ENCODE measurements at regions not wholly inside any gene's neighbourhood (a gene's known extent, or its start where the extent isn't known, plus 50 kb on each side); places are given as distances from the start of the nearest gene placed in this dataset.
A peak's percentile ranks its signal among the peaks of the same experiment; 100 is the strongest.
"Not testable (repeated sequence)": the region's sequence is repeated elsewhere in the genome, so short reads cannot be mapped to it uniquely, and the experiment has no call there.

- DNase-seq, result no peak
Observed at GRCh38 chr19:30804751-30805150, 432.6 kb downstream of the ZNF536 start.

GRCh38 chr19:30804333-30804732 lies 432.1 kb downstream of the ZNF536 start:
- DNase-seq, result not testable (repeated sequence)

- DNase-seq, result no peak
Observed at GRCh38 chr19:30802424-30803013, 430.3 kb downstream of the ZNF536 start.

- DNase-seq, result peak; percentile 30
Observed at GRCh38 chr19:30799865-30800755, 427.9 kb downstream of the ZNF536 start.

- DNase-seq, result no peak
Observed at GRCh38 chr19:30795727-30796126, 423.5 kb downstream of the ZNF536 start.

- DNase-seq, result no peak
Observed at GRCh38 chr19:30792561-30793505, 420.6 kb downstream of the ZNF536 start.

GRCh38 chr19:30791088-30791487 lies 418.9 kb downstream of the ZNF536 start:
- DNase-seq, result no peak

- no peak for DNase-seq
Observed at GRCh38 chr19:30790056-30790680, 418.0 kb downstream of the ZNF536 start.

GRCh38 chr19:30788105-30788765 lies 416.1 kb downstream of the ZNF536 start:
- DNase-seq, result no peak

- no peak for DNase-seq
Observed at GRCh38 chr19:30785458-30786137, 413.4 kb downstream of the ZNF536 start.

GRCh38 chr19:30784850-30785457 lies 412.8 kb downstream of the ZNF536 start:
- DNase-seq, result peak; percentile 39

- DNase-seq, result no peak
Observed at GRCh38 chr19:30783936-30784335, 411.8 kb downstream of the ZNF536 start.

GRCh38 chr19:30783212-30783611 lies 411.0 kb downstream of the ZNF536 start:
- DNase-seq, result no peak

- no peak for DNase-seq
Observed at GRCh38 chr19:30781519-30781918, 409.3 kb downstream of the ZNF536 start.

GRCh38 chr19:30781047-30781446 lies 408.9 kb downstream of the ZNF536 start:
- no peak for DNase-seq

- DNase-seq, result no peak
Observed at GRCh38 chr19:30780456-30780855, 408.3 kb downstream of the ZNF536 start.

GRCh38 chr19:30780032-30780431 lies 407.8 kb downstream of the ZNF536 start:
- DNase-seq, result peak; percentile 50

- no peak for DNase-seq
Observed at GRCh38 chr19:30778961-30779715, 407.0 kb downstream of the ZNF536 start.

- no peak for DNase-seq
Observed at GRCh38 chr19:30778061-30778460, 405.9 kb downstream of the ZNF536 start.

- no peak for DNase-seq
Observed at GRCh38 chr19:30775956-30776355, 403.8 kb downstream of the ZNF536 start.

Data from femur (tissue), 1 donor.